BE2C (cell line): ENCODE measurements at regions not wholly inside any gene's neighbourhood (a gene's known extent, or its start where the extent isn't known, plus 50 kb on each side); places are given as distances from the start of the nearest gene placed in this dataset.
"Not testable (repeated sequence)": the region's sequence is repeated elsewhere in the genome, so short reads cannot be mapped to it uniquely, and the experiment has no call there.

Source experiments
- DNase-seq: peaks from one replicate; pipeline ENCODE4 v3.0.0-alpha.2; 2020
- H3K27me3 ChIP-seq: fragments of 250-450 bp; sonication (Bioruptor Pico); 2 replicates; pipeline ENCODE4 v1.5.1; 2020; ENCODE audit warnings: mild to moderate bottlenecking
- H3K36me3 ChIP-seq: fragments of 250-450 bp; sonication (Bioruptor Pico); 2 replicates; pipeline ENCODE4 v1.5.1; 2020; ENCODE audit warnings: mild to moderate bottlenecking
- H3K4me1 ChIP-seq: fragments of 250-450 bp; sonication (Bioruptor Pico); 2 replicates; pipeline ENCODE4 v1.5.1; 2020
- H3K4me3 ChIP-seq: 2 replicates; pipeline ENCODE4 v1.5.1; 2011; ENCODE audit warnings: low read depth, low read length
- H3K9me3 ChIP-seq: fragments of 250-450 bp; sonication (Bioruptor Pico); 2 replicates; pipeline ENCODE4 v1.5.1; 2020
- TF ChIP-seq, protein P1 (sequence below): IDR thresholded peaks from 2 replicates; pipeline ENCODE4 v1.5.1; 2012; ENCODE audit warnings: mild to moderate bottlenecking, low read depth, low read length

DNA sequence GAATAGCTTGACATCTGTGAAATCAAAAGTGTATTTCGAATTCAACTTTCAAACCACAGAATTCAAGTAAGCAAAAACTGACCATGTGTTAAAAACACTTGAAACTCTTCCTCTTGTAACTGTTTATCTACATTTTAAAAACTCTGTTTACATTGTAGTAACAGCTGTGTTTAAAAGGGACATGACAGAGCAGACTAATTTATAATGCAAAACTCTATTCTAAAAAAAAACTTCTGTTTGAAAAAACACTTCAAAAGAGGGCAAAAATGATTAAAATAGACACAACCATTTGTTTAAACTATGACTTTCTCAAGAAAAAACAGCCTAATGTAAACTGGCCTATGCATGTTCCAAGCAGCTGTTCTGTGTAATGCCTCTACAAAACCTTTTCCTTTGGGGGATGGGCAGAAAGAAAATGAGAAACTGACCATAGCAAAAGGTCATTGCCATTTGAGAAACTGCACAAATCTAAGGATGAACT lies 149.1 kb upstream of the HMGA2 start:
- Histone ChIP-seq H3K4me3 (no peak overlapping the region), H3K9me3 (no peaks in the 10 kb centered on the region; the same call in 1 of the 2 replicates), H3K36me3 (no peaks in the 10 kb centered on the region), H3K4me1 (no peaks in the 10 kb centered on the region), H3K27me3 (no peaks in the 10 kb centered on the region)
- DNase-seq = no peak
- TF ChIP-seq, protein P1, sequence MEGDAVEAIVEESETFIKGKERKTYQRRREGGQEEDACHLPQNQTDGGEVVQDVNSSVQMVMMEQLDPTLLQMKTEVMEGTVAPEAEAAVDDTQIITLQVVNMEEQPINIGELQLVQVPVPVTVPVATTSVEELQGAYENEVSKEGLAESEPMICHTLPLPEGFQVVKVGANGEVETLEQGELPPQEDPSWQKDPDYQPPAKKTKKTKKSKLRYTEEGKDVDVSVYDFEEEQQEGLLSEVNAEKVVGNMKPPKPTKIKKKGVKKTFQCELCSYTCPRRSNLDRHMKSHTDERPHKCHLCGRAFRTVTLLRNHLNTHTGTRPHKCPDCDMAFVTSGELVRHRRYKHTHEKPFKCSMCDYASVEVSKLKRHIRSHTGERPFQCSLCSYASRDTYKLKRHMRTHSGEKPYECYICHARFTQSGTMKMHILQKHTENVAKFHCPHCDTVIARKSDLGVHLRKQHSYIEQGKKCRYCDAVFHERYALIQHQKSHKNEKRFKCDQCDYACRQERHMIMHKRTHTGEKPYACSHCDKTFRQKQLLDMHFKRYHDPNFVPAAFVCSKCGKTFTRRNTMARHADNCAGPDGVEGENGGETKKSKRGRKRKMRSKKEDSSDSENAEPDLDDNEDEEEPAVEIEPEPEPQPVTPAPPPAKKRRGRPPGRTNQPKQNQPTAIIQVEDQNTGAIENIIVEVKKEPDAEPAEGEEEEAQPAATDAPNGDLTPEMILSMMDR = no peak

DNA sequence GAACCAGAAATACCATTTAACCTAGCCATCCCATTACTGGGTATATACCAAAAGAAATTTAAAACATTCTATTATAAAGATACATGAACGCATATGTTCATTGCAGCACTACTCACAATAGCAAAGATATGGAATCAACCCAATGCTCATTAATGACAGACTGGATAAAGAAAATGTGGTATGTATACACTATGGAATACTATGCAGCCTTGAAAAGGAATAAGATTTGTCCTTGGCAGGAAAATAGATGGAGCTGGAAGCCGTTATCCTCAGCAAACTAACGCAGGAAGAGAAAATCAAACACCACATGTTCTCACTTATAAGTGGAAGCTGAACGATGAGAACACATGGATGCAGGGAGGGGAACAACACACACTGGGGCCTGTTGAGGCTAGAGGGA lies 146.1 kb upstream of the HMGA2 start:
- H3K27me3 ChIP-seq, H3K9me3 ChIP-seq, DNase-seq, H3K36me3 ChIP-seq, H3K4me3 ChIP-seq, H3K4me1 ChIP-seq: not testable (repeated sequence)

DNA sequence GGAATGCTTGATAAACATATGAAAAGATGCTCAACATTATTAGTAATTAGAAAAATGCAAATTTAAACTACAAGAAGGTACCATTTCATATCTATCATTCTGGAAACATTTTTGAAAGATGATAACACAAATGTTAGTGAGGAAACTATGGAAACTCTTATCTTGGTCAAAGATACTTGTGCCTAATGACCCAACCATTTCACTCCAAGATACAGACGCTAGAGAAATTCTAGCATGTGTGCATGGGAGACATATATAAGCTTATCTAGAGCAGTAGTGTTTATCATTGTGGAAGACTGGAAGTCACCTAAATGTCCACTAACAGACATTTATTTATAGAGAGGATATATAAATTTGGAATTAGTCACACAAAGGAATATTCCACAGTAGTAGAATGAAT lies 143.1 kb upstream of the HMGA2 start:
- DNase-seq = no peak
- H3K4me3 ChIP-seq = no peak overlapping the region
- no peaks in the 10 kb centered on the region; the same call in 1 of the 2 replicates for H3K9me3 ChIP-seq
- H3K27me3 ChIP-seq = no peaks in the 10 kb centered on the region
- no peaks in the 10 kb centered on the region for H3K4me1 ChIP-seq
- no peaks in the 10 kb centered on the region for H3K36me3 ChIP-seq
- TF ChIP-seq, protein P1 = no peak

DNA sequence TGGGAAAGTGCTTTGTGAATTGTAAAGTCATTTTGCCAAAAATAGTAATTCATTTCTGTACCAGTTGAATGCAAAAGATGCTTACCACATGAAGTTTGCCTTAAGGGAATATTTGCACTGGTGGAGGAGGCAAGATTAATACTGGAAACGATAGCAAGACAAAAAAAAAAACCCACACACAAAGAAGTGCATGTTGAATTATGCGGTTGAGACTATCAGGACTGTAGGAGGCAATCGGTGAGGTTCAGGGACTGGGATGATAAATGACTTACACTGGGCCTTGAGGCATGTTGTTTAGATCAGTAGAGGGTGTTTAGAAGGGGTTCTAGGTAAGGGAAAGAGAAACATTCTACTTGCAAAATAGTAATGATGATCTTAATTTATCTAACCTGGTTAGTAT lies 142.2 kb upstream of the HMGA2 start:
- DNase-seq = no peak
- TF ChIP-seq, protein P1 = no peak
- Histone ChIP-seq H3K4me1 (no peaks in the 10 kb centered on the region), H3K27me3 (no peaks in the 10 kb centered on the region), H3K4me3 (no peak overlapping the region), H3K9me3 (no peaks in the 10 kb centered on the region; the same call in 1 of the 2 replicates), H3K36me3 (no peaks in the 10 kb centered on the region)

DNA sequence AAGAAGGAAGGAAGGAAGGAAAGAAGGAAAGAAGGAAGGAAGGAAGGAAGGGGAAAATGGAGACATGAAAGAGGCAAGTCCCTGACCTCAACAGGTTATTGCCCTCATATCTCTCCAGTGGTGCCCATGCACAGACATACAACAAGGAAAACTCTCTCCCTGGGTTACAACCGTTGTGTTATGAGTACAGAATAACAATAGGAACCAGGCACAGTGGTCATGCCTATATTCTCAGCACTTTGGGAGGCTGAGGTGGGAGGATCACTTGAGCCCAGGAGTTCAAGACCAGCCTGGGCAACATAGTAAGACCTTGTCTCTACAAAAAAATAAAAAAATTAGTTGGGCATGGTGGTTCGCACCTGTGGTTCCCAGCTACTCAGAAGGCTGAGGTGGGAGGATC lies 139.4 kb upstream of the HMGA2 start:
- TF ChIP-seq, protein P1 = no peak
- H3K36me3 ChIP-seq = no peaks in the 10 kb centered on the region
- H3K4me3 ChIP-seq = no peak overlapping the region
- H3K4me1 ChIP-seq = no peaks in the 10 kb centered on the region
- DNase-seq = no peak
- no peaks in the 10 kb centered on the region for H3K27me3 ChIP-seq
- H3K9me3 ChIP-seq = no peaks in the 10 kb centered on the region; the same call in 1 of the 2 replicates

DNA sequence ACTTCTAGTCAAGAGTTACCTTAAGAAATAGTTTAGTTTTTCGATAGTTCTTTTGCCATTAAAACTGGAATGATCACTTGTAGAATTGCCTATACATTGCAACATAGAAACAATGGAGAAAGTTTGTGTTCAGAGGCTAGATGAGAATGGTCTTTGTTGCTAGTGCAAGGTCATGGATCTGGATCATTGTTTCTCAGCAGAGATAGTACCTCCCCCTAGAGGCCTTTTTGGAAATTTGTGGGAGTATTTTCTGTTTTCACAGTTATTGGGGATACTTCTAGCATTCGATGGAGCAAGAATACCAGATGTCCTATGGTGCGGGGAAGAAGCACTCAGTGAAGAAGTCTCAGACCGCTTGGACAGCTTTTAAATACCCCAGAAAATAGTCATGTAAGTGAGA lies 138.8 kb upstream of the HMGA2 start:
- no peaks in the 10 kb centered on the region for H3K27me3 ChIP-seq
- TF ChIP-seq, protein P1 = peak; percentile 39
- H3K36me3 ChIP-seq = no peaks in the 10 kb centered on the region
- no peaks in the 10 kb centered on the region for H3K9me3 ChIP-seq
- no peaks in the 10 kb centered on the region for H3K4me1 ChIP-seq
- H3K4me3 ChIP-seq = no peak overlapping the region
- DNase-seq = no peak

DNA sequence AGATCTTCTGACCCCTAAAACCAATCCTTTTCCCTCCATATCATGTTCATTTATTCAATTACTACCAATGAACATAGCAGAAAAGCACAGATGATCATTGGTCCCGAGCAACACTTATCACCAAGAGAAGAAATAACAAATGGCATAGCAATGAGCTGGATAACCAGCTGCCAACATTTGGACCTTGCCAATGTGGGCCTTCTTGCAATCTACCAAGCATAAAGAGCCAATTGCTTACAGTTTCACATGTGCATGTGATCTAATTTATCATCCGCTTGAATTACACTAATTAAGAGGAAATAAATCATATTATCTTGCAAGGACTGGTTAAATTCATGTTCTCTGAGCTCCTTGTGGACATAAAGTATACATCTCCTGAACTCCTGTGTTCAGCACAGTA lies 134.8 kb upstream of the HMGA2 start:
- no peaks in the 10 kb centered on the region for H3K9me3 ChIP-seq
- no peaks in the 10 kb centered on the region for H3K4me1 ChIP-seq
- no peak for DNase-seq
- H3K4me3 ChIP-seq = no peak overlapping the region
- H3K27me3 ChIP-seq = no peaks in the 10 kb centered on the region
- no peaks in the 10 kb centered on the region for H3K36me3 ChIP-seq
- TF ChIP-seq, protein P1 = no peak
